GM23248 (cell line): ENCODE measurements at regions not wholly inside any gene's neighbourhood (a gene's known extent, or its start where the extent isn't known, plus 50 kb on each side); places are given as distances from the start of the nearest gene placed in this dataset.

Experiments used
- EZH2 ChIP-seq: fragments of 200-600 bp; sonication (generic); IDR thresholded peaks from 2 replicates; pipeline ENCODE4 v1.6.1; 2018; ENCODE audit warnings: antibody characterized with exemption, mild to moderate bottlenecking; ENCODE audit not compliant: insufficient read depth, poor library complexity, severe bottlenecking
- EZH2phosphoT487 ChIP-seq: fragments of 200-600 bp; sonication (generic); IDR thresholded peaks from 2 replicates; pipeline ENCODE4 v1.6.1; 2018; ENCODE audit warnings: antibody characterized with exemption, moderate library complexity, mild to moderate bottlenecking, low read depth; ENCODE audit not compliant: insufficient read depth

- no peak for TF ChIP-seq EZH2
- no peak for TF ChIP-seq EZH2phosphoT487
These were observed 133.7 kb upstream of the HSD17B12 start for GRCh38 chr11:43546561-43547429.
